ENCODE measurements at regions not wholly inside any gene's neighbourhood (a gene's known extent, or its start where the extent isn't known, plus 50 kb on each side); places are given as distances from the start of the nearest gene placed in this dataset.

DNA sequence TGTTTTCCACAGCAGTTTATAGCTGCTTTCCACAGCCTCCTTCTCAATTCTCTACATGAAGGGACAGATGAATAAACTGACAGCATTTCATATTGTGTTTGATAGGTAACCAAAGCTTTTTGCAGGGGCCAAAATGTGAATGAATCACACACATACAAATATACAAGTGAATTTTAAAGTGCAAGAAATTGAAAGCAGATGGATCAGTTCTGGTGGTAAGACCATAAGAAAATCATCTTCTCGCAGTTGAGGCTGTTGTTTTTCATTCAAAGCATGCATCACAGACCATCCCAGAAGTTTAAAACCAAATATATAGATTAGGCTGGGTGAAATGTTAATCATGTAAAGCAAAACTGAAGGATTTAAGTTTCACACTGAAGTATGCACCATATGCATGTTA is 1569.4 kb downstream of the PCDH9 start:
- no peak overlapping the region for H3K27ac ChIP-seq (ENCODE audit: low read depth, low read length)
- no peaks in the 10 kb centered on the region for H3K27me3 ChIP-seq (ENCODE audit: control insufficient read depth in 5 of 5, insufficient read depth in 4 of 5, low read length in 5 of 5)
- H3K9ac ChIP-seq (ENCODE audit: low read length in 5 of 5) = no peak overlapping the region
- peaks cover 0 to 9% (median 0%) of the 10 kb centered on the region in 5 donors for H3K4me1 ChIP-seq (ENCODE audit: control insufficient read depth in 5 of 5, insufficient read depth in 5 of 5, low read length in 5 of 5)
- H3K4me3 ChIP-seq (ENCODE audit: low read depth in 1 of 5, low read length in 5 of 5) = no peak overlapping the region
- no peaks in the 10 kb centered on the region for H3K9me3 ChIP-seq (ENCODE audit: control insufficient read depth in 5 of 5, low read length in 5 of 5)
- no peaks in the 10 kb centered on the region for H3K36me3 ChIP-seq (ENCODE audit: control insufficient read depth in 5 of 5, insufficient read depth in 5 of 5, low read length in 5 of 5)

- Histone ChIP-seq H3K9ac (ENCODE audit: low read length in 5 of 5) (no peak overlapping the region), H3K36me3 (ENCODE audit: control insufficient read depth in 5 of 5, insufficient read depth in 5 of 5, low read length in 5 of 5) (no peaks in the 10 kb centered on the region), H3K4me3 (ENCODE audit: low read depth in 1 of 5, low read length in 5 of 5) (no peak overlapping the region), H3K9me3 (ENCODE audit: control insufficient read depth in 5 of 5, low read length in 5 of 5) (no peaks in the 10 kb centered on the region), H3K4me1 (ENCODE audit: control insufficient read depth in 5 of 5, insufficient read depth in 5 of 5, low read length in 5 of 5) (peaks cover 0 to 9% (median 0%) of the 10 kb centered on the region in 5 donors), H3K27ac (ENCODE audit: low read depth, low read length) (no peak overlapping the region), H3K27me3 (ENCODE audit: control insufficient read depth in 5 of 5, insufficient read depth in 4 of 5, low read length in 5 of 5) (no peaks in the 10 kb centered on the region)
Measured at GRCh38 chr13:65656740-65657329, 1573.3 kb downstream of the PCDH9 start.

- no peaks in the 10 kb centered on the region for H3K9me3 ChIP-seq (ENCODE audit: control insufficient read depth in 5 of 5, low read length in 5 of 5)
- no peak overlapping the region for H3K9ac ChIP-seq (ENCODE audit: low read length in 5 of 5)
- H3K27ac ChIP-seq (ENCODE audit: low read depth, low read length) = no peak overlapping the region
- no peak overlapping the region for H3K4me3 ChIP-seq (ENCODE audit: low read depth in 1 of 5, low read length in 5 of 5)
- H3K27me3 ChIP-seq (ENCODE audit: control insufficient read depth in 5 of 5, insufficient read depth in 4 of 5, low read length in 5 of 5) = no peaks in the 10 kb centered on the region
- no peaks in the 10 kb centered on the region for H3K36me3 ChIP-seq (ENCODE audit: control insufficient read depth in 5 of 5, insufficient read depth in 5 of 5, low read length in 5 of 5)
- H3K4me1 ChIP-seq (ENCODE audit: control insufficient read depth in 5 of 5, insufficient read depth in 5 of 5, low read length in 5 of 5) = peaks cover 0 to 9% (median 0%) of the 10 kb centered on the region in 5 donors
Measured at GRCh38 chr13:65653613-65654012, 1576.5 kb downstream of the PCDH9 start.

- Histone ChIP-seq H3K4me3 (ENCODE audit: low read depth in 1 of 5, low read length in 5 of 5) (no peak overlapping the region), H3K9me3 (ENCODE audit: control insufficient read depth in 5 of 5, low read length in 5 of 5) (no peaks in the 10 kb centered on the region), H3K9ac (ENCODE audit: low read length in 5 of 5) (no peak overlapping the region), H3K4me1 (ENCODE audit: control insufficient read depth in 5 of 5, insufficient read depth in 5 of 5, low read length in 5 of 5) (peaks cover 0 to 2% (median 0%) of the 10 kb centered on the region in 5 donors), H3K27me3 (ENCODE audit: control insufficient read depth in 5 of 5, insufficient read depth in 4 of 5, low read length in 5 of 5) (no peaks in the 10 kb centered on the region), H3K36me3 (ENCODE audit: control insufficient read depth in 5 of 5, insufficient read depth in 5 of 5, low read length in 5 of 5) (no peaks in the 10 kb centered on the region), H3K27ac (ENCODE audit: low read depth, low read length) (no peak overlapping the region)
Measured at GRCh38 chr13:65650321-65650720, 1579.8 kb downstream of the PCDH9 start.

- no peak overlapping the region for H3K4me3 ChIP-seq (ENCODE audit: low read depth in 1 of 5, low read length in 5 of 5)
- no peaks in the 10 kb centered on the region for H3K9me3 ChIP-seq (ENCODE audit: control insufficient read depth in 5 of 5, low read length in 5 of 5)
- H3K27ac ChIP-seq (ENCODE audit: low read depth, low read length) = no peak overlapping the region
- H3K27me3 ChIP-seq (ENCODE audit: control insufficient read depth in 5 of 5, insufficient read depth in 4 of 5, low read length in 5 of 5) = no peaks in the 10 kb centered on the region
- no peaks in the 10 kb centered on the region for H3K4me1 ChIP-seq (ENCODE audit: control insufficient read depth in 5 of 5, insufficient read depth in 5 of 5, low read length in 5 of 5)
- H3K9ac ChIP-seq (ENCODE audit: low read length in 5 of 5) = no peak overlapping the region
- no peaks in the 10 kb centered on the region for H3K36me3 ChIP-seq (ENCODE audit: control insufficient read depth in 5 of 5, insufficient read depth in 5 of 5, low read length in 5 of 5)
Measured at GRCh38 chr13:65642996-65643395, 1587.1 kb downstream of the PCDH9 start.

DNA sequence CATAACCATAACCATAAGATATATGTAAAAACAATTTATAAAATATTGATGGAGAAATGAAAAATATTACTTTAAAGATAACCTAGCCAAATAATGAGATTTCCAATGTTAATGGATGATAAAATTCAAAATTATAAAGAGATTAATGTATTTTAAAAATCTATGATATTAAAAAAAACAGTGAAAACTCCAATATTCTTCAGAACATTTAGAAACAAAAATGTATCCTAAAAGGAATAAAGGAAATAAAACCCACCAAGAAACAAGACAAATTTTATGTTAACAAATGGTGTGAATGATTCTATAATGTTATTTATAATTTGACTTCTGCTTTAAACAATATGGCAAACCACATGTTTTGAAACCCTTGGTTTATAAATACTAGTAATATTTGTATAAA is 1587.8 kb downstream of the PCDH9 start:
- Histone ChIP-seq H3K27ac (ENCODE audit: low read depth, low read length) (no peak overlapping the region), H3K4me1 (ENCODE audit: control insufficient read depth in 5 of 5, insufficient read depth in 5 of 5, low read length in 5 of 5) (no peaks in the 10 kb centered on the region)

GRCh38 chr13:65638572-65639168 is 1591.5 kb downstream of the PCDH9 start:
- H3K27me3 ChIP-seq (ENCODE audit: control insufficient read depth in 5 of 5, insufficient read depth in 4 of 5, low read length in 5 of 5) = no peaks in the 10 kb centered on the region
- H3K9ac ChIP-seq (ENCODE audit: low read length in 5 of 5) = no peak overlapping the region
- H3K36me3 ChIP-seq (ENCODE audit: control insufficient read depth in 5 of 5, insufficient read depth in 5 of 5, low read length in 5 of 5) = no peaks in the 10 kb centered on the region
- no peak overlapping the region for H3K4me3 ChIP-seq (ENCODE audit: low read depth in 1 of 5, low read length in 5 of 5)
- H3K9me3 ChIP-seq (ENCODE audit: control insufficient read depth in 5 of 5, low read length in 5 of 5) = no peaks in the 10 kb centered on the region
- no peak overlapping the region for H3K27ac ChIP-seq (ENCODE audit: low read depth, low read length)
- no peaks in the 10 kb centered on the region for H3K4me1 ChIP-seq (ENCODE audit: control insufficient read depth in 5 of 5, insufficient read depth in 5 of 5, low read length in 5 of 5)

More for the DNA sequence above, 1587.8 kb downstream of the PCDH9 start:
- Histone ChIP-seq H3K27me3 (ENCODE audit: control insufficient read depth in 5 of 5, insufficient read depth in 4 of 5, low read length in 5 of 5) (no peaks in the 10 kb centered on the region), H3K9ac (ENCODE audit: low read length in 5 of 5) (no peak overlapping the region), H3K9me3 (ENCODE audit: control insufficient read depth in 5 of 5, low read length in 5 of 5) (no peaks in the 10 kb centered on the region), H3K4me3 (ENCODE audit: low read depth in 1 of 5, low read length in 5 of 5) (no peak overlapping the region), H3K36me3 (ENCODE audit: control insufficient read depth in 5 of 5, insufficient read depth in 5 of 5, low read length in 5 of 5) (no peaks in the 10 kb centered on the region)

DNA sequence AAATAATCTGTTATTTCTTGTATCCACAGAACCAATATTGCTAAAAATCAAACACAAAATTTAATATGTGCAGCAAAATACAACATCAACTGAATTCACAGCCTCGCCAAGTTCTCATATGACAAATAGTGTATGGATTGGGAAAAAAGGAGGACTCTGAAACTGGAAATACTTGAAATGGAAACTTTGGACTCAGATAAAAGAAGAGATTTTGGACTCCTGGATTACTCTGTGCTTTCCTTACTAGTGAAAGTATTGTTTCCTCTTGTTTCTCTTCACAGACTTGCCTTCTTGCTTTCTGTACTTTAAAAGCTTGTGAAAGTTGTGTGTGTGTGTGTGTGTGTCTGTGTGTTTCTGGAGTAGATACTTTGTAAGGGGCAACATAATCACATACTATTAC is 1596.3 kb downstream of the PCDH9 start:
- Histone ChIP-seq H3K36me3 (ENCODE audit: control insufficient read depth in 5 of 5, insufficient read depth in 5 of 5, low read length in 5 of 5) (no peaks in the 10 kb centered on the region), H3K9ac (ENCODE audit: low read length in 5 of 5) (no peak overlapping the region), H3K9me3 (ENCODE audit: control insufficient read depth in 5 of 5, low read length in 5 of 5) (no peaks in the 10 kb centered on the region), H3K27me3 (ENCODE audit: control insufficient read depth in 5 of 5, insufficient read depth in 4 of 5, low read length in 5 of 5) (no peaks in the 10 kb centered on the region), H3K4me1 (ENCODE audit: control insufficient read depth in 5 of 5, insufficient read depth in 5 of 5, low read length in 5 of 5) (no peaks in the 10 kb centered on the region), H3K4me3 (ENCODE audit: low read depth in 1 of 5, low read length in 5 of 5) (no peak overlapping the region), H3K27ac (ENCODE audit: low read depth, low read length) (no peak overlapping the region)

DNA sequence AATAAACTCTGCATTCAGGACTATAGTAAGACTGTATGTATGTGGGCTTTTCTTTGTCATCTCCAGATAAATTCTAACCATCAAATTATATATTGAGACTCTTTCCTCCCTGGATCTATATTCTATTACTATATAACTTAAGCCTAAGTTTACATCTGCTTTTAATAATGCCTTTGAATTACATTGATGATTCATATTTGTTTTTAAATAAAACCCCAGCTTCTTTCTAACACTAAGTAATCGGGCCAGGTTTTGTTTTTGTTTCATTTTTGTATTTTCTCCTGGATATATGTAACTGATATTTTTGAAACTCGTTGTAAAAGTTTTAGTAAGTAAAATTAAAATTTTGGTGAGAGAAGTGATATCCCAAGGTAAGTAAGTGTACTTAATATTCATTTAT is 1599.1 kb downstream of the PCDH9 start:
- Histone ChIP-seq H3K27ac (ENCODE audit: low read depth, low read length) (no peak overlapping the region), H3K9ac (ENCODE audit: low read length in 5 of 5) (no peak overlapping the region), H3K9me3 (ENCODE audit: control insufficient read depth in 5 of 5, low read length in 5 of 5) (no peaks in the 10 kb centered on the region), H3K4me3 (ENCODE audit: low read depth in 1 of 5, low read length in 5 of 5) (no peak overlapping the region), H3K27me3 (ENCODE audit: control insufficient read depth in 5 of 5, insufficient read depth in 4 of 5, low read length in 5 of 5) (no peaks in the 10 kb centered on the region), H3K4me1 (ENCODE audit: control insufficient read depth in 5 of 5, insufficient read depth in 5 of 5, low read length in 5 of 5) (no peaks in the 10 kb centered on the region), H3K36me3 (ENCODE audit: control insufficient read depth in 5 of 5, insufficient read depth in 5 of 5, low read length in 5 of 5) (no peaks in the 10 kb centered on the region)

DNA sequence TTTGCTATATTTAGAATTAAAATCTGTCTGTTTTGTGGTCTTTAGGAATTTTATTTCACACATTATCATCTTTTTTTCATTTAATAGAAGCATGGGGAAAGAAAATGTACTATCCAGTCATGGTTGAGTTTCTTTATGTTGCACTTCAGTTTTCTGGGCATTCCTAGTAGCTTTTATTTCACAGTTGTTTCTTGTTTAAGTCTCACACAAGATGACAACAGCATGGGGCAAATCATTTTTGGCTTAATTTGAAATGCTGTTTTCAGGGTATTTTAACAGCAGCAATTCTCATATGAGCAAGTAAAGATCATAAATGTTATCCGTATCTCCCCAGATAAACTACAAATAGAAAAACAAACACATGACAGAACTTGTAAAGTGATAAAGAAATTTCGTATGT is 1600.2 kb downstream of the PCDH9 start:
- Histone ChIP-seq H3K27me3 (ENCODE audit: control insufficient read depth in 5 of 5, insufficient read depth in 4 of 5, low read length in 5 of 5) (no peaks in the 10 kb centered on the region), H3K4me1 (ENCODE audit: control insufficient read depth in 5 of 5, insufficient read depth in 5 of 5, low read length in 5 of 5) (no peaks in the 10 kb centered on the region), H3K27ac (ENCODE audit: low read depth, low read length) (no peak overlapping the region), H3K36me3 (ENCODE audit: control insufficient read depth in 5 of 5, insufficient read depth in 5 of 5, low read length in 5 of 5) (no peaks in the 10 kb centered on the region), H3K9ac (ENCODE audit: low read length in 5 of 5) (no peak overlapping the region), H3K9me3 (ENCODE audit: control insufficient read depth in 5 of 5, low read length in 5 of 5) (no peaks in the 10 kb centered on the region), H3K4me3 (ENCODE audit: low read depth in 1 of 5, low read length in 5 of 5) (no peak overlapping the region)
